ENCODE measurements at regions not wholly inside any gene's neighbourhood (a gene's known extent, or its start where the extent isn't known, plus 50 kb on each side); places are given as distances from the start of the nearest gene placed in this dataset.

GRCh38 chr10:47104786-47105385 lies 193.7 kb downstream of the PTPN20 start:
- no peak for DNase-seq (ENCODE audit: low spot score)

- DNase-seq (ENCODE audit: low spot score) = no peak
These were observed 192.8 kb upstream of the GDF10 start for GRCh38 chr10:47107007-47107747.

GRCh38 chr10:47109906-47110305 lies 190.1 kb upstream of the GDF10 start:
- DNase-seq (ENCODE audit: low spot score) = no peak

- no peak for DNase-seq (ENCODE audit: low spot score)
These were observed 188.6 kb upstream of the GDF10 start for GRCh38 chr10:47111329-47111862.

GRCh38 chr10:47112612-47113011 lies 187.4 kb upstream of the GDF10 start:
- DNase-seq (ENCODE audit: low spot score) = no peak

GRCh38 chr10:47113907-47114500 lies 186.0 kb upstream of the GDF10 start:
- no peak for DNase-seq (ENCODE audit: low spot score)

- DNase-seq (ENCODE audit: low spot score) = no peak
These were observed 185.3 kb upstream of the GDF10 start for GRCh38 chr10:47114680-47115186.

- DNase-seq (ENCODE audit: low spot score) = no peak
These were observed 184.7 kb upstream of the GDF10 start for GRCh38 chr10:47115322-47115721.

GRCh38 chr10:47116445-47116844 lies 183.6 kb upstream of the GDF10 start:
- no peak for DNase-seq (ENCODE audit: low spot score)

GRCh38 chr10:47118326-47118725 lies 181.7 kb upstream of the GDF10 start:
- no peak for DNase-seq (ENCODE audit: low spot score)

GRCh38 chr10:47121336-47121735 lies 178.7 kb upstream of the GDF10 start:
- no peak for DNase-seq (ENCODE audit: low spot score)

GRCh38 chr10:47123716-47124288 lies 176.2 kb upstream of the GDF10 start:
- DNase-seq (ENCODE audit: low spot score) = no peak

- no peak for DNase-seq (ENCODE audit: low spot score)
These were observed 172.7 kb upstream of the GDF10 start for GRCh38 chr10:47127188-47127785.

GRCh38 chr10:47130491-47130890 lies 169.5 kb upstream of the GDF10 start:
- no peak for DNase-seq (ENCODE audit: low spot score)

GRCh38 chr10:47133871-47134570 lies 166.0 kb upstream of the GDF10 start:
- no peak for DNase-seq (ENCODE audit: low spot score)

GRCh38 chr10:47136866-47137265 lies 163.1 kb upstream of the GDF10 start:
- no peak for DNase-seq (ENCODE audit: low spot score)

GRCh38 chr10:47137311-47137851 lies 162.6 kb upstream of the GDF10 start:
- no peak for DNase-seq (ENCODE audit: low spot score)

GRCh38 chr10:47139121-47139520 lies 160.9 kb upstream of the GDF10 start:
- DNase-seq (ENCODE audit: low spot score) = no peak

- DNase-seq (ENCODE audit: low spot score) = no peak
These were observed 159.1 kb upstream of the GDF10 start for GRCh38 chr10:47140761-47141348.

GRCh38 chr10:47141349-47141748 lies 158.6 kb upstream of the GDF10 start:
- DNase-seq (ENCODE audit: low spot score) = no peak

Data from SK-N-DZ (cell line).